IgD-negative memory B cell (primary cell): ENCODE measurements at regions not wholly inside any gene's neighbourhood (a gene's known extent, or its start where the extent isn't known, plus 50 kb on each side); places are given as distances from the start of the nearest gene placed in this dataset.
"Not testable (repeated sequence)": the region's sequence is repeated elsewhere in the genome, so short reads cannot be mapped to it uniquely, and the experiment has no call there.

ENCODE experiments used
- H3K27ac Mint-ChIP-seq, 3 donors: one replicate each; pipeline ENCODE4 v1.8.0; 2020 to 2022; ENCODE audit warnings: mild to moderate bottlenecking in 3 of 3, mixed read lengths in 3 of 3, moderate library complexity in 1 of 3
- H3K27me3 Mint-ChIP-seq: one replicate; pipeline ENCODE4 v1.8.0; 2021; ENCODE audit warnings: mixed read lengths
- H3K36me3 Mint-ChIP-seq: one replicate; pipeline ENCODE4 v1.8.0; 2020; ENCODE audit warnings: mild to moderate bottlenecking, mixed read lengths
- H3K4me1 Mint-ChIP-seq, 3 donors: one replicate each; pipeline ENCODE4 v1.8.0; 2020 to 2022; ENCODE audit warnings: mixed read lengths in 3 of 3, mild to moderate bottlenecking in 1 of 3
- H3K4me3 Mint-ChIP-seq, 4 donors: one replicate each; pipeline ENCODE4 v1.8.0; 2020 to 2022; ENCODE audit warnings: mild to moderate bottlenecking in 4 of 4, mixed read lengths in 4 of 4, moderate library complexity in 3 of 4
- H3K9me3 Mint-ChIP-seq, 3 donors: one replicate each; pipeline ENCODE4 v1.8.0; 2020 to 2021; ENCODE audit warnings: mixed read lengths in 3 of 3, mild to moderate bottlenecking in 1 of 3

GRCh38 chr3:137694836-137695235, 69.3 kb upstream of the SOX14 start:
- no peaks in the 10 kb centered on the region for H3K4me1 Mint-ChIP-seq
- H3K36me3 Mint-ChIP-seq, result no peaks in the 10 kb centered on the region
- no peak overlapping the region for H3K27ac Mint-ChIP-seq
- H3K4me3 Mint-ChIP-seq, result no peak overlapping the region
- peaks cover 0 to 5% (median 0%) of the 10 kb centered on the region in 3 donors for H3K9me3 Mint-ChIP-seq
- no peaks in the 10 kb centered on the region for H3K27me3 Mint-ChIP-seq

DNA sequence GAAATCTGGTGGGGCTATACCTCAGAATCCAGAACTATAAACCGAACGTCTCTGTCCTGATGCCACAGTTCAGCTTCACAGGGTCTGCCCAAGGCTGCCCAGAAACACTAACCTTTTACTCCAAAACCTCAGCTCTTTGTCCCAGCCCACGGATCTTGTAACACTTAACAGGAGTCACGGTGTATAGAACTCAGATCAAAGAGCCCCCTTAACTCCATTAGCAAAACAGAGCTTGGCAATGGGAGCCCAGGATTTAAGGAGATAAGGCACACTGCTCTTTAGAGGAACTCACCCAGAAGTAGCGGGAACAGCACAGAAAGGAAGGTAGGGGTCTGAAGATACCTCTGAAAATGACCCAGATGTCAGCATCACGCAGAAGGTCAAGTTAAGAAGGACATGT, 68.8 kb upstream of the SOX14 start:
- Mint-ChIP-seq H3K9me3 (peaks cover 0 to 5% (median 0%) of the 10 kb centered on the region in 3 donors), H3K4me1 (no peaks in the 10 kb centered on the region), H3K27me3 (no peaks in the 10 kb centered on the region), H3K36me3 (no peaks in the 10 kb centered on the region), H3K4me3 (no peak overlapping the region), H3K27ac (no peak overlapping the region)

- peaks cover 2 to 7% (median 6%) of the 10 kb centered on the region in 3 donors for H3K9me3 Mint-ChIP-seq
- H3K36me3 Mint-ChIP-seq, result no peaks in the 10 kb centered on the region
- H3K27ac Mint-ChIP-seq, result no peak overlapping the region
- no peaks in the 10 kb centered on the region for H3K4me1 Mint-ChIP-seq
- no peak overlapping the region for H3K4me3 Mint-ChIP-seq
- no peaks in the 10 kb centered on the region for H3K27me3 Mint-ChIP-seq
Measured at GRCh38 chr3:137709011-137709601, 55.0 kb upstream of the SOX14 start.

DNA sequence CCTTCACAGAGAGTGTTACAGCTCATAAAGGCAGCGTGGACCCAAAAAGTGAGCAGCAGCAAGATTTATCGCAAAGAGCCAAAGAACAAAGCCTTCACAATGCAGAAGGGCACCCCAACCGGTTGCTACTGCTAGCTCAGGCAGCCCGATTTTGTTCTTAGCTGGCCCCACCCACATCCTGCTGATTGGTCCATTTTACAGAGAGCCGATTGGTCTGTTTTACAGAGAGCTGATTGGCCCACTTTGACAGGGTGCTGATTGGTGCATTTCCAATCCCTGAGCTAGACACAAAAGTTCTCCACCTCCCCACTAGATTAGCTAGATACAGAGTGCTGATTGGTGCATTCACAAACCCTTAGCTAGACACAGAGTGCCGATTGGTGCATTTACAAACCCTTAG, 50.1 kb upstream of the SOX14 start:
- H3K27ac Mint-ChIP-seq, H3K27me3 Mint-ChIP-seq, H3K4me3 Mint-ChIP-seq, H3K4me1 Mint-ChIP-seq, H3K36me3 Mint-ChIP-seq: not testable (repeated sequence)
- peaks cover 4 to 28% (median 11%) of the 10 kb centered on the region in 3 donors for H3K9me3 Mint-ChIP-seq
